Fibroblast of skin of right quadriceps (primary cell): ENCODE measurements at regions not wholly inside any gene's neighbourhood (a gene's known extent, or its start where the extent isn't known, plus 50 kb on each side); places are given as distances from the start of the nearest gene placed in this dataset.
"Not testable (repeated sequence)": the region's sequence is repeated elsewhere in the genome, so short reads cannot be mapped to it uniquely, and the experiment has no call there.

ENCODE experiments used
- DNase-seq: peaks from one replicate; pipeline ENCODE4 v3.0.0-alpha.2; 2013

- not testable (repeated sequence) for DNase-seq
Measured at GRCh38 chr1:220475608-220476007, 52.3 kb upstream of the MARK1 start.

GRCh38 chr1:220475141-220475540, 52.8 kb upstream of the MARK1 start:
- DNase-seq = not testable (repeated sequence)

- DNase-seq = no peak
Measured at GRCh38 chr1:220473440-220473839, 54.5 kb upstream of the MARK1 start.

- no peak for DNase-seq
Measured at GRCh38 chr1:220462752-220463151, 65.2 kb upstream of the MARK1 start.

GRCh38 chr1:220458936-220459335, 69.0 kb upstream of the MARK1 start:
- no peak for DNase-seq

- no peak for DNase-seq
Measured at GRCh38 chr1:220457957-220458609, 69.9 kb upstream of the MARK1 start.

GRCh38 chr1:220455559-220455958, 72.4 kb upstream of the MARK1 start:
- DNase-seq = no peak

GRCh38 chr1:220454155-220454777, 73.7 kb upstream of the MARK1 start:
- no peak for DNase-seq

- DNase-seq = no peak
Measured at GRCh38 chr1:220453371-220453770, 74.6 kb upstream of the MARK1 start.

GRCh38 chr1:220451532-220451931, 76.4 kb upstream of the MARK1 start:
- DNase-seq = no peak

GRCh38 chr1:220450927-220451326, 77.0 kb upstream of the MARK1 start:
- DNase-seq = no peak

- no peak for DNase-seq
Measured at GRCh38 chr1:220448217-220448616, 79.7 kb upstream of the MARK1 start.

- DNase-seq = not testable (repeated sequence)
Measured at GRCh38 chr1:220444586-220444985, 83.3 kb upstream of the MARK1 start.

GRCh38 chr1:220441211-220441610, 86.7 kb upstream of the MARK1 start:
- DNase-seq = no peak

GRCh38 chr1:220438741-220439140, 89.2 kb upstream of the MARK1 start:
- no peak for DNase-seq

GRCh38 chr1:220432408-220432807, 95.5 kb upstream of the MARK1 start:
- no peak for DNase-seq

- no peak for DNase-seq
Measured at GRCh38 chr1:220431554-220432239, 96.2 kb upstream of the MARK1 start.

GRCh38 chr1:220430586-220430985, 97.3 kb upstream of the MARK1 start:
- no peak for DNase-seq

GRCh38 chr1:220430059-220430458, 97.9 kb upstream of the MARK1 start:
- DNase-seq = peak; percentile 7

- DNase-seq = peak; percentile 21
Measured at GRCh38 chr1:220426989-220427388, 100.9 kb upstream of the MARK1 start.

GRCh38 chr1:220425852-220426251, 102.1 kb upstream of the MARK1 start:
- DNase-seq = no peak

- DNase-seq = peak; percentile 21
Measured at GRCh38 chr1:220421508-220421907, 106.4 kb upstream of the MARK1 start.

- DNase-seq = no peak
Measured at GRCh38 chr1:220420726-220421125, 107.2 kb upstream of the MARK1 start.

GRCh38 chr1:220412382-220412781, 115.6 kb upstream of the MARK1 start:
- DNase-seq = not testable (repeated sequence)
